GM23248 (cell line): ENCODE measurements at regions not wholly inside any gene's neighbourhood (a gene's known extent, or its start where the extent isn't known, plus 50 kb on each side); places are given as distances from the start of the nearest gene placed in this dataset.
"Not testable (repeated sequence)": the region's sequence is repeated elsewhere in the genome, so short reads cannot be mapped to it uniquely, and the experiment has no call there.

ENCODE experiments used
- EZH2 ChIP-seq: fragments of 200-600 bp; sonication (generic); IDR thresholded peaks from 2 replicates; pipeline ENCODE4 v1.6.1; 2018; ENCODE audit warnings: antibody characterized with exemption, mild to moderate bottlenecking; ENCODE audit not compliant: insufficient read depth, poor library complexity, severe bottlenecking
- EZH2phosphoT487 ChIP-seq: fragments of 200-600 bp; sonication (generic); IDR thresholded peaks from 2 replicates; pipeline ENCODE4 v1.6.1; 2018; ENCODE audit warnings: antibody characterized with exemption, moderate library complexity, mild to moderate bottlenecking, low read depth; ENCODE audit not compliant: insufficient read depth

GRCh38 chr9:41741897-41742296, 387.3 kb downstream of the CNTNAP3B start:
- not testable (repeated sequence) for TF ChIP-seq EZH2phosphoT487, EZH2
